Bone marrow (tissue), 2 donors: ENCODE measurements at regions not wholly inside any gene's neighbourhood (a gene's known extent, or its start where the extent isn't known, plus 50 kb on each side); places are given as distances from the start of the nearest gene placed in this dataset.
"Not testable (repeated sequence)": the region's sequence is repeated elsewhere in the genome, so short reads cannot be mapped to it uniquely, and the experiment has no call there.

Source experiments
- DNase-seq, 2 donors: peaks; one replicate each; lab custom pipeline; 2025; lab: John Stamatoyannopoulos, UW

- DNase-seq = no peak
Measured at GRCh38 chr12:34190054-34190453, 167.8 kb downstream of the ALG10 start.

GRCh38 chr12:34198924-34199323, 176.6 kb downstream of the ALG10 start:
- DNase-seq = no peak

DNA sequence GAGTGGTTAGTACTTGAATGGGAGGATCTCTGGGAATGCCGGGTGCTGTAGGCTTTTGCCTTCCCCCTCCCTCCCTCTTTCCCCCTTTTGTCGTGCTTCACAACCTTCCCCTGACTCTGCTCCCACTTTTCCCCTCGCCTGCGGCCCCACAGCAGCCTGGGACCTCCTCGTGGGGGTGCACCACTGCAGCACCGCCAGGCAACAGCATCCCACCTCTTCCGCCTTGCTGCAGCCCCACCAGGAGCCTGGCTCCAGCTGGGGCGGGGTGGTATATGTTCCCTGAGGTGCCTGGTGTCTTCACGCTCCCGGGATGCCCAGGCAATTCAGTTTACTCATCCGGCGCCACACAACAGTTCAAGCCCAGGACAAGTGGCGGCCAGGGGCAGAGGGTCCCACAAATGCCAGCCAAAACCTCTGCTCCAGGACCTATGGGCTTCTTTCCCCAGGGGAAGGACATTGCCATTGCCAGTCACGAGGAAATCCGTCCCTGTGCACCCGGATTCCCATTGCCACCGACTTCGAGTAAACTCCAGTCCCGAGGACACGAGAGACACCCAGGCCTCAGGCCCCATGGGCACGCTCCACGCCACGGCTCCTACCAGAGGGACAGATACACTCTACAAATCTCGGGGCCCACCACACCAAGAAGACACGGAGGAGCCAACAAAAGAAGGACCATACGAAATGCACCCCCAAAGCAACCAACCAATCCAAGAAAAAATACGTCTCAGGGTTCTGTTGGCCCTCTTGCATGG, 181.7 kb downstream of the ALG10 start:
- no peak for DNase-seq

DNA sequence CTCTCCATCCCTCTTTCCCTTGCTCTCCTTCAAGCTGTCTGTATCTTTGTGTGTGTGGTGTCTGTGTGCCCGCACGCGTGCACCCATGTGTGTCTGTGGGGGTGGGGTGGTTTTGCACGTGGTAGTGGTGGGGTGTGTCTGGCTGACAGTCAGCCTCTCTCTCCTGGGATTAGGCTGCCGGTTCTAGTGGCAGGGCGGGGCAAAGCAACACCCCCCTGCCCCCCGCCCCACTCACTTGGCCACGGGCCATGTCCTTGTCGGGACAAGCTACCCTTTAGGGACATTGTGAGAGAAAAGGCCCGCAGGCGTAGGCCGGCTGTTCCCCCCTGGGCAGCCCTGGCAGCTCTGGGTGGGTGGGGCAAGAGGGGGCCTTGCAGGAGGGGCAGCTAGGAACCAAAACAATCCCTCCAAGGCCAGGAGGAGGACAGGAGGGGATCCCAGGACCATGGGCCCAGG, 182.6 kb downstream of the ALG10 start:
- no peak for DNase-seq

DNA sequence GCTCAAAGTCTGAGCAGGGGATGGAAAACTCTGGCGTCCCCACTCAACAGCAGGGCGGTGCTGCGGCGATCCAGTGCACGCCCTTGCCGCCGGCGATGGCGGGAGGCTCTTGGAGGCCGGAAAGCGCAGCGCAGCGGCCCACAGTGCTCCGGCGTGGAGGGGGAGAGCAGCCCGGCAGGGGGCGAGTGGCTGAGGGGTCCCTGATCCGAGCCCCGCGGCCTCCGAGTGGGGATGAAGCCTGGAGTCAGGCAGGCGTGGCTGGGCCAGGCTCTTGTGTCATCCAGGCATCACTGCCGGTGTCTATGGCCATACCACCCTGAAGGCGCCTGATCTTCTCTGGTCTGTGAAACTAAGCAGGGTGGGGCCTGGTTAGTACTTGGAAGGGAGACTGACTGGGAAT, 183.1 kb downstream of the ALG10 start:
- no peak for DNase-seq

GRCh38 chr12:34206061-34206785, 183.9 kb downstream of the ALG10 start:
- DNase-seq = no peak

DNA sequence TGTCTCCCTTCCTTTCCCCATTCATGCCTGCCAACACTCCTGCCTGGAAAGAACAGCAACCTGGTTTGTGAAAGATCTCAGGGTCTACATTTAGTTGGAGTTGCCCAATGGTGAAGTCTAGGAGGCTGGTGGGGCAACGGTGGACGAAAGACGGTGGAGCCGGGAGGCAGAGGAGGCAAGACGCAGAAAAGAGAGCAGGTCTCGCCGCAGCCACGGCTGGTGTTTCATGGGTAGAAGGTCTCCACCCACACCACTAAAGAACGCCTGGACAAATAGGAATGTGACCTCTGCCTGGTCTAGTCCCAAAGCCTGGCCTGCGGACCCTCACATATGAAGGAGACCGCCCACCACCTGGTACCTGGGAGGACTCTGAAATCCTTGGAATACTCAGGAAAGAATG, 185.6 kb downstream of the ALG10 start:
- no peak for DNase-seq

DNA sequence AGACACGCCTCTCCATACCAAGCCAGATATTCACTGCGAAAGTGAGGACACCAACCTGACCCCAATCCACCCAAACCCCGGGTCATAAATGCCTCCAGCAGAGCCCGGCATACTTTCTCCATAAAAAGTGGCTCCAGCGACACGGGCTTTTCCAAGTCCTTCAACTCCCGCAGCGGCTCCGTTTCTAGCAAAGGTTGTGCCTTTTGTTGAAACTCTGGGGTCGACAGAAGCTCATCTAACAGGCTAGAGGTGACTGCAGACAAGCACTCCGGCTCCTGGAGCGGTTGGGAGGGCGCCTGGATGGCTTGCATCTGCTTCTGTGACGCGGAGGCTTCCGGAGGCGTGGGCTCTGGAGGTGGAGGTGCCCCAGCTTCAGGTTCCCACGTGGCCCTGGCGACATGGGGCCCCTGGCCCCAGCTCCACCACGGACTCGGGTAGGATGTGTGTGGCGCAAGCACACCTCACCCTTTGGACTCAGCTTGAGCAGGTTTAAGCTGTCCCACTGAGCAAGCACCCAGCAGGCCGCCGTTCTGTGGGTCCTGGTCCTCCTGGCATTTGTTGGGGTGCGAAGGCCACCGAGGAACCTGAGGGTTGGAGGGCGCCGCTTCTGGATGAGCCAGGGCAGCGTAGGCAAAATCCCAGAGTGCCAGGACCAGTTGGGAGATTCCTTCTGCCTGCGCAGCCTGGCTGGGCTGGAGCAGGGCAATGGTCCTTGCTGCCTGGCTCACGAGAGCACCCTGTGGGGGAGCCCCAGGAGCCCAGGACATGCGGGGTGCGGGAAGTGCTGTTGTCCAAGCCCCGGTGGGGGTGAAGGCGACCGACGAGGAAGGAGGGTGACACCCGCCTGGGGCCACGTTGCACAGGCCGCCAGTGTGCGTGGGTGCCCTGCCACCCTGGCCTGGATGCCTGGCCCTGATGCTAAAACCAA, 186.3 kb downstream of the ALG10 start:
- no peak for DNase-seq

DNA sequence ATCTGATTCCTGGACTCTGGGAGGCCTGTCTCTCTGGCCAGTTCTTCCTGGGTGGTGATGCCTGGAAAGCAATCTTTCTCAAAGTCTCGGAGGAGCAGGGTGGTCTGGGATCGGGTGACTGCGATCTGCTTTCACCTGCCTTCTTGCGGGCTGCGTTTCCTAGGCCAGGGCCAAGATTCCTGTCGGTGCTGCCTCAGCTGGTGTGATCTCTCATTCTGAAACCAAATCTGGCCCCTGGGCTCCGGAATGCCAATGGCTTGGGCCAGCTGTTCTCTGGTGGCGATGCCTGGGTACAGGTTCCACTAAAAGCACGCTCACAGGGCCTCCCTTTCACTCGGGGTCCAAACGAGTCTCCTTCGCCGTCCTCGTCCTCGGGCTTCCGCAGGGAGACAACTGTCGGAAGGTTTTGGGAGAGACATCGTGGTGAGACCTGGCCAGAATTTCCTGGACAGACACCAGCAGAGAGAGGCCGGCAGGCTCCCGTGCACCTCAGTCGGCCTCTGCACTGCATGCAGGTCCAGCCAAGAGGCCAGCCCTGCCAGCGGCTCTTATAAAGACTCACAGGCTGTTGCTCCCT, 187.1 kb downstream of the ALG10 start:
- DNase-seq = no peak

DNA sequence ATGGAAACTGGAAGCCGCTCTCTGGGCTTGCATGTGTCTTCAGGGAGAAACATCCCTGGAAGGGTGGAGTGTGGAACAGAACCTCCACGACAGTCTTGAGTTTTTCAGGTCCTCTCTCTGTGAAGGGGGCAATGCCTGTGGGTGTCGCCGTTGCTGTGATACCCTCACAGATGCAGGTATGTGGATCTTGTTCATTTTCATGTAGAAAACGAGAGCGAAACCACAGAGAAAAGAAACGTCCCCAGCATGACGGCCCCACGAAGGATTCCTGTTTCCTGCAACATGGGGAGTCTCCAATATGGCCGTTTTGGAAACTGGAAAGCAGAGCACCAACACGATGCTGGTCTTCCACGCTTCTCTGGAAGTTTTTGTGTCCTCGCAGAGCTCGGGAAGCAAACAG, 187.9 kb downstream of the ALG10 start:
- DNase-seq = no peak

- DNase-seq = no peak
Measured at GRCh38 chr12:34210689-34211530, 188.6 kb downstream of the ALG10 start.

DNA sequence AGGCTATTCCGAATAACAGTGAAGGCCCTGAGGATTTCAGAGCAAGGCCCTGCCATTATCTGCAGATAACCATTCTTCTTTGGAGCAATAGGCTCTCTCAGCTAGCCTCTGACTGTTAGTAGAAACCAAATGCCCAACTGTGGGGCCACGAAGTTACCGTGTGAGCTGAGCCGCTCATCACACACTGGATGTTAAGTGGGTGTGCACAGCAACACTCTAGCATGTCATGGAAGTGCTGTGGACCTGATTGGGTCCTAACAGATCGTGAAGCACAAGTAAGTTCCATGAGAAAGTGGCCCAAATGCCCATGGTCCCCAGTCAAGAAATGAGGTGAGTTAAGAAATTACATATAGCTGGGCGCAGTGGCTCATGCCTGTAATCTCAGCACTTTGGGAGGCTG, 190.4 kb downstream of the ALG10 start:
- DNase-seq = no peak

DNA sequence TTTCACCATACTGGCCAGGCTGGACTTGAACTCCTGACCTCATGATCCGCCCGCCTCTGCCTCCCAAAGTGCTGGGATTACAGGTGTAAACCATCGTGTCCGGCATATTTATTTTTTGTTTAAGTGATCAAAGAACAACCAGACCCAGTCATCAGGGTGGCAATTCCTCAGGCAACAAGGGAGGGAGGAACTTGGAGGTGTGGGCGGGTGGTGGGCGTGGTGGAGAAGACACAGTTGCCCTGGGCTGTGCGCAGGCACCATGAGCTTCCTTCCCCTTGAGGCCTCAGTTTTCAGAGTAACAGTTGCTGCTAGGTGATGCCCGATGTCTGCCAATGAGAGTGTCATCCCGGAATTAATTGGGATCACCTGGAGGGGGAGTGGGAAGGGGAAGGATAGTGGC, 191.7 kb downstream of the ALG10 start:
- no peak for DNase-seq

GRCh38 chr12:34215213-34215892, 193.1 kb downstream of the ALG10 start:
- no peak for DNase-seq

- no peak for DNase-seq
Measured at GRCh38 chr12:34215893-34216285, 193.6 kb downstream of the ALG10 start.

DNA sequence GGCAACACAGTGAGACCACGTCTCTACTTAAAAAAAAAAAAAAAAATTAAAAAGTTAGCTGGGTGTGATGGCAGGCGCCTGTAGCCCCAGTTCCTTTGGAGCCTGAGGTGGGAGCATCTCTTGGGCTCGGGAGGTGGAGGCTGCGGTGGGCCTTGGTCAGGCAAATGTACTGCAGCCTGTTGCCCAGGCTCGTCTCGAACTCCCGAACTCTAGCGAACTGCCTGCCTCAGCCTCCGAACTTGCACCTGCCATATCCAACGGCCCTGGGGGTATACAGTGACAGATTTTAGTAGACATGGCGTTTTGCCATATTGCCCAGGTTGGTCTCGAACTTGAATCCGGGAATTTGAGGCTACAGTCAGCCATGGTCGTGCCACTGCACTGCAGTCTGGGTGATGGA, 195.4 kb downstream of the ALG10 start:
- DNase-seq = no peak

GRCh38 chr12:34218193-34219045, 196.1 kb downstream of the ALG10 start:
- DNase-seq = peak in 1 of 2 donors; percentile 68

GRCh38 chr12:34219046-34219770, 196.9 kb downstream of the ALG10 start:
- DNase-seq = no peak

DNA sequence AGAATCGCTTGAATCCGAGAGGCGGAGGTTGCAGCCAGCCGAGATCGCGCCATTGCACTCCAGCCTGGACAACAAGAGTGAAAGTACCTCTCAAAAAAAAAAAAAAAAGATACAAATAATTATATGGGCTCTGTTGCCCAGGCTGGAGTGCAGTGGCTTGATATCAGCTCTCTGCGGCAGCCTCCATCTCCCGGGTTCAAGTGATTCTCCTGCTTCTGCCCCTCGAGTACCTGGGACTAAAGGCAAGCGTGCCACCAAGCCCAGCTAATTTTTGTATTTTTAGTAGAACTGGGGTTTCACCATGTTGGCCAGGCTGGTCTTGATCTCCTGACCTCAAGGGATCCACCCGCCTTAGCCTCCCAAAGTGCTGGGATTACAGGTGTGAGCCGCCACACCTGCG, 197.8 kb downstream of the ALG10 start:
- DNase-seq = not testable (repeated sequence)
